OCI-LY7 (cell line): ENCODE measurements at regions not wholly inside any gene's neighbourhood (a gene's known extent, or its start where the extent isn't known, plus 50 kb on each side); places are given as distances from the start of the nearest gene placed in this dataset.

Experiments used
- BruUV-seq: library from RNA; stranded (reverse); fragments of 400-500 nt; replicated peaks from 2 replicates; lab custom pipeline; 2021; lab: Mats Ljungman, UMichigan
- CTCF ChIA-PET: fragments of 300-600 bp; sonication (Branson Sonifier 250); formaldehyde crosslinking; loops from one replicate; lab custom pipeline; 2022; ENCODE audit warnings: antibody characterized with exemption; ENCODE audit not compliant: unreplicated experiment; lab: Charles Lee
- POLR2A ChIA-PET: fragments of 300-600 bp; sonication (Branson Sonifier 250); formaldehyde crosslinking; loops from one replicate; lab custom pipeline; 2022; ENCODE audit warnings: antibody characterized with exemption; lab: Charles Lee
- DNase-seq: peaks from one replicate; pipeline ENCODE4 v3.0.0-alpha.2; 2015; ENCODE audit warnings: low spot score
- H2AFZ ChIP-seq: fragments of 200-600 bp; sonication (generic), shearing (Covaris generic); 2 replicates; pipeline ENCODE4 v1.6.1; 2014; ENCODE audit warnings: mild to moderate bottlenecking, antibody characterized with exemption, low read length, moderate library complexity
- H3K27ac ChIP-seq: fragments of 200-600 bp; sonication (generic); 2 replicates; pipeline ENCODE4 v1.5.1; 2014; ENCODE audit warnings: mixed run types, low read depth, mild to moderate bottlenecking, moderate library complexity, low read length, inconsistent platforms; ENCODE audit not compliant: poor library complexity, severe bottlenecking
- H3K36me3 ChIP-seq: fragments of 200-600 bp; sonication (generic); 2 replicates; pipeline ENCODE4 v1.6.1; 2014; ENCODE audit warnings: mild to moderate bottlenecking, antibody characterized with exemption, low read length, moderate library complexity, mixed read lengths; ENCODE audit not compliant: insufficient read depth
- H3K4me1 ChIP-seq: fragments of 200-600 bp; sonication (generic); 2 replicates; pipeline ENCODE4 v1.5.1; 2014; ENCODE audit warnings: mild to moderate bottlenecking, low read length; ENCODE audit not compliant: insufficient read depth, poor library complexity, severe bottlenecking
- H3K4me2 ChIP-seq: fragments of 200-600 bp; sonication (generic); 2 replicates; pipeline ENCODE4 v1.6.1; 2014; ENCODE audit warnings: mild to moderate bottlenecking, low read length
- H3K4me3 ChIP-seq: fragments of 200-600 bp; sonication (generic); 2 replicates; pipeline ENCODE4 v1.5.1; 2014; ENCODE audit warnings: mild to moderate bottlenecking, low read depth, low read length; ENCODE audit not compliant: poor library complexity, severe bottlenecking
- H3K79me2 ChIP-seq: fragments of 200-600 bp; sonication (generic); 2 replicates; pipeline ENCODE4 v1.6.1; 2016; ENCODE audit warnings: low read depth, mild to moderate bottlenecking, low read length, moderate library complexity, mixed read lengths; ENCODE audit not compliant: insufficient read depth
- H3K9me2 ChIP-seq: fragments of 200-600 bp; sonication (generic); 2 replicates; pipeline ENCODE4 v1.6.1; 2016; ENCODE audit warnings: mild to moderate bottlenecking, low read length, mixed read lengths; ENCODE audit not compliant: insufficient read depth
- H3K9me3 ChIP-seq: fragments of 200-600 bp; sonication (generic); 2 replicates; pipeline ENCODE4 v1.6.1; 2014; ENCODE audit warnings: mild to moderate bottlenecking, mixed run types, low read length, mixed read lengths
- H4K20me1 ChIP-seq: fragments of 200-600 bp; sonication (generic); 2 replicates; pipeline ENCODE4 v1.6.1; 2014; ENCODE audit warnings: mild to moderate bottlenecking, antibody characterized with exemption, low read length, moderate library complexity, mixed read lengths; ENCODE audit not compliant: insufficient read depth
- CTCF ChIP-seq: fragments of 200-600 bp; sonication (generic); conservative IDR thresholded peaks from 2 replicates; pipeline ENCODE4 v1.5.1; 2014; ENCODE audit warnings: mild to moderate bottlenecking, antibody characterized with exemption, low read length, moderate library complexity, mixed read lengths
- EZH2phosphoT487 ChIP-seq: fragments of 200-600 bp; sonication (generic); IDR thresholded peaks from 2 replicates; pipeline ENCODE4 v1.6.1; 2018; ENCODE audit warnings: low read depth, borderline replicate concordance, mild to moderate bottlenecking, mixed run types, antibody characterized with exemption, low read length, moderate library complexity, mixed read lengths
- intact Hi-C: fragments of 100-400 bp; cut with micrococcal nuclease; formaldehyde crosslinking; loops from one replicate; pipeline ENCODE4 v1.10.0; 2022; ENCODE audit not compliant: unreplicated experiment

GRCh38 chr5:97891971-97892370 is 708.9 kb upstream of the RIOK2 start:
- Histone ChIP-seq H3K27ac (no peak overlapping the region), H2AFZ (no peak overlapping the region), H3K9me2 (no peaks in the 10 kb centered on the region), H3K4me2 (no peak overlapping the region), H3K36me3 (no peaks in the 10 kb centered on the region), H3K9me3 (no peaks in the 10 kb centered on the region), H4K20me1 (no peaks in the 10 kb centered on the region), H3K79me2 (no peaks in the 10 kb centered on the region), H3K4me1 (no peaks in the 10 kb centered on the region), H3K4me3 (no peak overlapping the region)
- ChIA-PET CTCF (no interaction called here), POLR2A (no interaction called here)
- intact Hi-C loops: no loop called here
- BruUV-seq: no TSS peak
- DNase-seq: no peak
- TF ChIP-seq CTCF: no peak
- TF ChIP-seq EZH2phosphoT487: no peak

- Histone ChIP-seq H3K9me3 (0 out of 2 replicates have a peak, but pooled peaks cover 11% of the 10 kb centered on the region), H4K20me1 (no peaks in the 10 kb centered on the region), H3K79me2 (no peaks in the 10 kb centered on the region), H3K9me2 (no peaks in the 10 kb centered on the region), H3K4me1 (no peaks in the 10 kb centered on the region), H2AFZ (no peak overlapping the region), H3K4me2 (no peak overlapping the region), H3K27ac (no peak overlapping the region), H3K4me3 (no peak overlapping the region), H3K36me3 (no peaks in the 10 kb centered on the region)
- no TSS peak for BruUV-seq
- no peak for TF ChIP-seq CTCF
- TF ChIP-seq EZH2phosphoT487: no peak
- ChIA-PET CTCF (no interaction called here), POLR2A (interaction anchor here (0.7 kb wide), 1 partner anchor 251 kb away, joined by 3 read pairs; no protein-coding TSS in a partner anchor)
- intact Hi-C loops: no loop called here
- DNase-seq: no peak
These were observed 720.7 kb upstream of the RIOK2 start for GRCh38 chr5:97903742-97904141.

GRCh38 chr5:97906135-97906534 is 723.1 kb upstream of the RIOK2 start:
- no TSS peak for BruUV-seq
- Histone ChIP-seq H3K9me3 (0 out of 2 replicates have a peak, but pooled peaks cover 11% of the 10 kb centered on the region), H3K36me3 (no peaks in the 10 kb centered on the region), H3K27ac (no peak overlapping the region), H4K20me1 (no peaks in the 10 kb centered on the region), H3K4me2 (no peak overlapping the region), H3K4me1 (no peaks in the 10 kb centered on the region), H3K9me2 (no peaks in the 10 kb centered on the region), H2AFZ (no peak overlapping the region), H3K79me2 (no peaks in the 10 kb centered on the region), H3K4me3 (no peak overlapping the region)
- no peak for TF ChIP-seq EZH2phosphoT487
- no peak for TF ChIP-seq CTCF
- ChIA-PET CTCF (no interaction called here), POLR2A (interaction anchor here (0.7 kb wide), 1 partner anchor 167 kb away, joined by 3 read pairs; no protein-coding TSS in a partner anchor)
- no peak for DNase-seq
- intact Hi-C loops: no loop called here
